GM12878 (cell line): ENCODE measurements at regions not wholly inside any gene's neighbourhood (a gene's known extent, or its start where the extent isn't known, plus 50 kb on each side); places are given as distances from the start of the nearest gene placed in this dataset.

Experiments used
- ATAC-seq: fragments of 200-7000 bp; cut with Tn5 transposase; 3 replicates; pipeline ENCODE4 v1.9.1; 2020; ENCODE audit warnings: mild to moderate bottlenecking, moderate library complexity
- BruUV-seq: library from RNA; stranded (reverse); fragments of 400-500 nt; replicated peaks from 2 replicates; lab custom pipeline; 2021; lab: Mats Ljungman, UMichigan
- CTCF ChIA-PET: fragments of 300-600 bp; sonication (Branson Sonifier 250); formaldehyde crosslinking; extraction: SDS; loops from one replicate; lab custom pipeline; 2021; ENCODE audit warnings: inconsistent platforms; lab: Yijun Ruan, JAX
- POLR2A ChIA-PET: fragments of 350-600 bp; formaldehyde crosslinking; extraction: SDS; loops from one replicate; lab custom pipeline; 2021; ENCODE audit warnings: inconsistent platforms; lab: Charles Lee
- RAD21 ChIA-PET: fragments of 300-600 bp; sonication (Branson Sonifier 250); formaldehyde crosslinking; loops from one replicate; lab custom pipeline; 2023; ENCODE audit warnings: antibody characterized with exemption; ENCODE audit not compliant: unreplicated experiment; lab: Charles Lee
- SMC1A ChIA-PET: fragments of 300-600 bp; sonication (Branson Sonifier 250); formaldehyde crosslinking; loops from one replicate; lab custom pipeline; 2023; ENCODE audit not compliant: unreplicated experiment, uncharacterized antibody; lab: Charles Lee
- DNase-seq: peaks from one replicate; pipeline ENCODE4 v3.0.0-alpha.2; 2011; ENCODE audit warnings: low read depth, low spot score
- FAIRE-seq: peaks from 3 replicates; lab custom pipeline; 2011; peaks lifted over from hg19 to GRCh38; lab: Jason Lieb, UNC
- H2AFZ ChIP-seq: 2 replicates; pipeline ENCODE4 v1.6.0; 2011; ENCODE audit warnings: low read depth, low read length, control low read depth; ENCODE audit not compliant: control insufficient read depth
- H3K27ac ChIP-seq: 2 replicates; pipeline ENCODE4 v1.5.1; 2011; ENCODE audit warnings: control low read depth; ENCODE audit not compliant: control insufficient read depth, insufficient read depth
- H3K27me3 ChIP-seq, 2 experiments: replicated peaks in 1 of 2; 2 replicates each; pipeline versions ENCODE4 v1.6.0 to v1.6.1; 2011; ENCODE audit warnings: low read length in 1 of 2; ENCODE audit not compliant: control insufficient read depth in 2 of 2, insufficient read depth in 2 of 2
- H3K36me3 ChIP-seq, 2 experiments: 2 replicates each; pipeline ENCODE4 v1.5.1; 2011; ENCODE audit warnings: low read length in 1 of 2; ENCODE audit not compliant: control insufficient read depth in 2 of 2, insufficient read depth in 2 of 2
- H3K4me1 ChIP-seq: 2 replicates; pipeline ENCODE4 v1.6.1; 2011; ENCODE audit warnings: mild to moderate bottlenecking, low read length, moderate library complexity, mixed read lengths; ENCODE audit not compliant: control insufficient read depth, insufficient read depth
- H3K4me2 ChIP-seq: 2 replicates; pipeline ENCODE4 v1.6.0; 2011; ENCODE audit warnings: control low read depth; ENCODE audit not compliant: control insufficient read depth, insufficient read depth
- H3K4me3 ChIP-seq: fragments of 200-600 bp; sonication (generic); 2 replicates; pipeline ENCODE4 v1.5.1; 2016
- H3K79me2 ChIP-seq: 2 replicates; pipeline ENCODE4 v1.6.0; 2011; ENCODE audit warnings: low read length; ENCODE audit not compliant: control insufficient read depth, insufficient read depth
- H3K9ac ChIP-seq: 2 replicates; pipeline ENCODE4 v1.8.0; 2011; ENCODE audit warnings: low read length, control low read depth, mixed read lengths; ENCODE audit not compliant: control insufficient read depth, insufficient read depth
- H3K9me3 ChIP-seq: replicated peaks from 3 replicates; pipeline ENCODE4 v1.5.1; 2011; ENCODE audit warnings: mild to moderate bottlenecking, low read length; ENCODE audit not compliant: control insufficient read depth, insufficient read depth
- H4K20me1 ChIP-seq: 2 replicates; pipeline ENCODE4 v1.6.0; 2011; ENCODE audit not compliant: control insufficient read depth, insufficient read depth
- NR2C2 ChIP-seq: IDR thresholded peaks from 2 replicates; pipeline ENCODE4 v1.6.1; 2011; ENCODE audit warnings: borderline replicate concordance, low read depth; ENCODE audit not compliant: control insufficient read depth, insufficient read length
- PKNOX1 ChIP-seq: fragments of 450-650 bp; IDR thresholded peaks from 2 replicates; pipeline ENCODE4 v1.6.1; 2016; ENCODE audit warnings: mild to moderate bottlenecking
- ZNF24 ChIP-seq: fragments of 450-650 bp; IDR thresholded peaks from 2 replicates; pipeline ENCODE4 v1.6.1; 2017; ENCODE audit warnings: antibody characterized with exemption, mild to moderate bottlenecking
- WGBS: methylation state at CpG from one replicate; pipeline ENCODE4 v1.1.6; 2016; ENCODE audit warnings: low lambda C conversion rate; ENCODE audit not compliant: insufficient replicate concordance, insufficient coverage; ENCODE audit errors: missing lambda C conversion rate; 5-methylcytosine and 5-hydroxymethylcytosine counted together
- in situ Hi-C: fragments of 300-500 bp; cut with MboI; formaldehyde crosslinking; loops from 9 replicates; pipeline ENCODE4 v1.14.3; 2018; ENCODE audit warnings: mixed read lengths
- intact Hi-C: fragments of 100-400 bp; cut with micrococcal nuclease; formaldehyde crosslinking; loops from one replicate; pipeline ENCODE4 v1.14.2; 2022; ENCODE audit not compliant: unreplicated experiment

GRCh38 chr7:130904031-130904757, 170.2 kb upstream of the KLF14 start:
- no peak overlapping the region for H3K4me3 ChIP-seq
- H3K9ac ChIP-seq = no peak overlapping the region
- ATAC-seq (no peak), DNase-seq (no peak), FAIRE-seq (no peak)
- CTCF ChIA-PET = interaction anchor here (0.8 to 3.2 kb wide), 8 partner anchors 8 to 135 kb away, joined by 3 to 20 read pairs (median 4); no protein-coding TSS in a partner anchor
- intact Hi-C loops (no loop called here), in situ Hi-C loops (loop anchor here (5.0 kb wide), 1 partner anchor 138 kb away; no protein-coding TSS in a partner anchor)
- no peak overlapping the region for H2AFZ ChIP-seq
- no peaks in the 10 kb centered on the region; the same call in 1 of the 2 replicates for H4K20me1 ChIP-seq
- POLR2A ChIA-PET = interaction anchor here (0.6 to 0.9 kb wide), 4 partner anchors 9 to 128 kb away, joined by 3 to 7 read pairs (median 4); no protein-coding TSS in a partner anchor
- H3K9me3 ChIP-seq = peaks cover 3% of the 10 kb centered on the region; the same call in 1 of the 3 replicates
- no peaks in the 10 kb centered on the region for H3K27me3 ChIP-seq
- TF ChIP-seq ZNF24 (no peak), NR2C2 (no peak), PKNOX1 (peak; percentile 38; the same call in 1 of the 2 replicates)
- H3K4me1 ChIP-seq = peaks cover 36% of the 10 kb centered on the region
- RAD21 ChIA-PET = interaction anchor here (1.1 to 1.5 kb wide), 4 partner anchors 9 to 136 kb away, joined by 3 read pairs; no protein-coding TSS in a partner anchor
- peak overlapping the region; percentile 16; the same call in 1 of the 2 replicates for H3K27ac ChIP-seq
- H3K36me3 ChIP-seq = peaks cover 8 to 38% of the 10 kb centered on the region in 2 experiments
- H3K4me2 ChIP-seq = no peak overlapping the region
- SMC1A ChIA-PET = interaction anchor here (0.6 to 2.7 kb wide), 16 partner anchors 8 to 382 kb away, joined by 3 to 9 read pairs (median 3); no protein-coding TSS in a partner anchor
- H3K79me2 ChIP-seq = peaks cover 63% of the 10 kb centered on the region
- WGBS = 82% methylated on average over 9 of the region's 9 CpGs
- BruUV-seq = no TSS peak
